ENCODE measurements at regions not wholly inside any gene's neighbourhood (a gene's known extent, or its start where the extent isn't known, plus 50 kb on each side); places are given as distances from the start of the nearest gene placed in this dataset.

DNA sequence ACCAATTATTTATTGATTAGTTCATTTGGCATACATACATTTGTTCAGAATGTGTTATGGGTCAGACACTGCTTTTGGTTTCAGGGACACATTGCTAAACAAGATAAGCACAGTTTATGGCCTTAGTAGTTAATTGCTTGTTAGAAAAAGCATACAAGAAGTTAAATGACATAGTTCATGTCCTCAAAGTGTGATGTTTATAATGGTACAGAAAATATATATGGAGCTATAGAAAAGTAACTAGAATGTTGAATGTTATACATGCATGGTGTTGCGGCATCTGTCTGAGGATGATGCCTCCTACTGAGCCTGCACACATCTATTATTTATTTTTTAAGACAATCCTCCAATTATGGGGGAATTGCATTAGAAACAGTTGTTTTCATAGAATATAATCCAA is 1476.3 kb upstream of the PCDH7 start:
- Histone ChIP-seq H3K9me3 (ENCODE audit: control insufficient read depth in 5 of 5, low read length in 5 of 5) (no peaks in the 10 kb centered on the region), H3K27ac (ENCODE audit: low read depth, low read length) (no peak overlapping the region), H3K9ac (ENCODE audit: low read length in 5 of 5) (no peak overlapping the region), H3K36me3 (ENCODE audit: control insufficient read depth in 5 of 5, insufficient read depth in 5 of 5, low read length in 5 of 5) (no peaks in the 10 kb centered on the region), H3K4me3 (ENCODE audit: low read depth in 1 of 5, low read length in 5 of 5) (no peak overlapping the region), H3K4me1 (ENCODE audit: control insufficient read depth in 5 of 5, insufficient read depth in 5 of 5, low read length in 5 of 5) (no peaks in the 10 kb centered on the region), H3K27me3 (ENCODE audit: control insufficient read depth in 5 of 5, insufficient read depth in 4 of 5, low read length in 5 of 5) (no peaks in the 10 kb centered on the region)

DNA sequence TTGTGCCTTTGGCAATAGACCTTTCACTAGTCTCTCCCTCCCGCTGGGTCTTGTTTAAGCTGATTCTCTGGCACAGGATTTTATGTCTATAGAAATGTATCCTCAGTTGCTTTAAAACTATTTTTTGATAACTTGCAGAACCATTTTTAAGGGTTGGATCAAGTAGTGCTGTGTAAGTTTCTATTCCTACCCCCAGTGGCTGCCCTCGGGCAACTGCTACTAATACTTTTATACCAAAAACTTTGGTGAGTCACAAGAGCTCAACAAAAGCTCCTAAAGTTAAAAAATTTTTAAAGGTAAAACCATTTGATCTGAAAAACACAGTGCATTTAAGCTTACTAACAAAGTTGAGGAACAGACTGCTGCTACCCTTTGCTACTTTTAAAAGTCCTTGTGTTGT is 1460.6 kb upstream of the PCDH7 start:
- H3K36me3 ChIP-seq (ENCODE audit: control insufficient read depth in 5 of 5, insufficient read depth in 5 of 5, low read length in 5 of 5), result no peaks in the 10 kb centered on the region
- H3K9me3 ChIP-seq (ENCODE audit: control insufficient read depth in 5 of 5, low read length in 5 of 5), result peaks cover 0 to 3% (median 0%) of the 10 kb centered on the region in 5 donors
- H3K9ac ChIP-seq (ENCODE audit: low read length in 5 of 5), result no peak overlapping the region
- no peak overlapping the region for H3K27ac ChIP-seq (ENCODE audit: low read depth, low read length)
- no peak overlapping the region for H3K4me3 ChIP-seq (ENCODE audit: low read depth in 1 of 5, low read length in 5 of 5)
- no peaks in the 10 kb centered on the region for H3K4me1 ChIP-seq (ENCODE audit: control insufficient read depth in 5 of 5, insufficient read depth in 5 of 5, low read length in 5 of 5)
- no peaks in the 10 kb centered on the region for H3K27me3 ChIP-seq (ENCODE audit: control insufficient read depth in 5 of 5, insufficient read depth in 4 of 5, low read length in 5 of 5)

DNA sequence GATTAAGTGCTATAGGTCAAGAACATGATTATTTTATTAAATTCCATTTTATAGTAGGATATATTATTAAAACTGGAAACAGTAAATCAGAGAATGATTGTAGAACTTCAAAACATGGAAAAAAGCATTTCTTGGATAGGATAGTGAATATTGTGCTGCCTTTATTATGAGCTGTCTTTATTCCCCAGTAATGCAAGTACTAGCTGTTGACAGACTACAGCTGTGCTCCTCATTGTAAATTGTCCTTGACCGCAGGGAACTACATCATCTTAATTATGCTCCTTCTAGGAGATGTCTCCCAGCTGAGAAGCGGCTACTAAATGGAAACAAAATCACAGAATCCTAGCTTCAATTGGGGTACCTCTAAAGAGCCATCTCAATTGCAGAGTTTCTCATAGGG is 1457.2 kb upstream of the PCDH7 start:
- H3K27ac ChIP-seq (ENCODE audit: low read depth, low read length), result no peak overlapping the region
- H3K9ac ChIP-seq (ENCODE audit: low read length in 5 of 5), result no peak overlapping the region
- H3K27me3 ChIP-seq (ENCODE audit: control insufficient read depth in 5 of 5, insufficient read depth in 4 of 5, low read length in 5 of 5), result no peaks in the 10 kb centered on the region
- H3K36me3 ChIP-seq (ENCODE audit: control insufficient read depth in 5 of 5, insufficient read depth in 5 of 5, low read length in 5 of 5), result no peaks in the 10 kb centered on the region
- H3K4me1 ChIP-seq (ENCODE audit: control insufficient read depth in 5 of 5, insufficient read depth in 5 of 5, low read length in 5 of 5), result no peaks in the 10 kb centered on the region
- peaks cover 0 to 3% (median 0%) of the 10 kb centered on the region in 5 donors for H3K9me3 ChIP-seq (ENCODE audit: control insufficient read depth in 5 of 5, low read length in 5 of 5)
- no peak overlapping the region for H3K4me3 ChIP-seq (ENCODE audit: low read depth in 1 of 5, low read length in 5 of 5)

DNA sequence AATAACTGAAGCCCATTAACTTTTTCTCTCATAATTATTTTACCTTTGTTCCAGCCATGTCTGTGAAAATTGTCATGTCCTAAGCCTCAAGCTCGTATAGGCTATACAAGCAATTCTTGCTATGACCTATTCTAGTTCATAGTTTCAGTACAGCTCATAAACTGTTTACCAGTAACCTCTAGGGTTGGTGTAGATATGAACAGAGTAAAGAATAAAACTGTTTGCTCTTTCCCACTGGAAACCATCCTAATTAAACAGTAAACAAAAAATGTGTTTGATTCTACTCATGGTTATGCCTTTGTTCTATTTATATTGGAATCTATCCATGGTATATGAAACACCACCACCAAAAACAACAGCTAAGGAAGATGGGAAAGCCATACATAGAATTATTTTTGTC is 1444.0 kb upstream of the PCDH7 start:
- Histone ChIP-seq H3K36me3 (ENCODE audit: control insufficient read depth in 5 of 5, insufficient read depth in 5 of 5, low read length in 5 of 5) (no peaks in the 10 kb centered on the region), H3K27ac (ENCODE audit: low read depth, low read length) (no peak overlapping the region), H3K4me1 (ENCODE audit: control insufficient read depth in 5 of 5, insufficient read depth in 5 of 5, low read length in 5 of 5) (peaks cover 0 to 3% (median 0%) of the 10 kb centered on the region in 5 donors), H3K27me3 (ENCODE audit: control insufficient read depth in 5 of 5, insufficient read depth in 4 of 5, low read length in 5 of 5) (no peaks in the 10 kb centered on the region), H3K4me3 (ENCODE audit: low read depth in 1 of 5, low read length in 5 of 5) (no peak overlapping the region), H3K9ac (ENCODE audit: low read length in 5 of 5) (no peak overlapping the region), H3K9me3 (ENCODE audit: control insufficient read depth in 5 of 5, low read length in 5 of 5) (peaks cover 0 to 5% (median 0%) of the 10 kb centered on the region in 5 donors)

DNA sequence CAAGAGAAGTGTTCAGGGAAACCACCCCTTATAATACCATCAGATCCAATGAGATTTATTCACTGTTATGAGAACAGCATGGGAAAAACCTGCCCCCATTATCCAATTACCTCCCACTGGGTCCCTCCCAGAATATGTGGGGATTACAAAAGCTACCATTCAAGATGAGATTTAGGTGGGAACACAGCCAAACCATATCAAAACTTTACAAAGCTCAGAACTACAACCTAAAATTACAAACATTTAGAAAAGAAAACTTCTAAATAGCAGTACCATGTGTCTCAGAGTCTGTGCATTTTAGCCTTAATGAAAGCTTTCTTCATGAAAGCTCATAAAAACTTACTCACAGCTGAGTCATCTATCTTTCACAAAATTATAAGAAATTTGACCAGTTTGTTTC is 1442.8 kb upstream of the PCDH7 start:
- no peaks in the 10 kb centered on the region for H3K36me3 ChIP-seq (ENCODE audit: control insufficient read depth in 5 of 5, insufficient read depth in 5 of 5, low read length in 5 of 5)

DNA sequence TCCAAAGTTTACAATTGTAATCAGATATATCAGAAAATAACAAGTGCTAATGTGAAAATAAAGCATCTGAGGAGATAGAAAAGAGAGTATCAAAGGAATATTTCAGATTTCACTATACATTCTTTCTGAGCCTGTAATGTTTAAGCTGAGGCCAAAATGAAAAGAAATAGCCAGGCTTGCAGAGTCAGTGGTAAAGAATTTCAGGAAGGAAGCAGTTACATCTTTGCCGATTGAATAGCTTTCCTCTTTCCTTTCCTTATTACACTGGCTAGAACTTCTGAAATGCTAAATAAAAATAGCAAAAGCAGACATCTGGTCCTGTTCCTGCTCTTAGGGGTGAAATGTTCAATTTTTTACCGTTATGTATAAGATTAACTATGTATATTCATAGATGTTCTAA is 1441.6 kb upstream of the PCDH7 start:
- H3K4me1 ChIP-seq (ENCODE audit: control insufficient read depth in 5 of 5, insufficient read depth in 5 of 5, low read length in 5 of 5), result peaks cover 0 to 3% (median 0%) of the 10 kb centered on the region in 5 donors
- H3K9me3 ChIP-seq (ENCODE audit: control insufficient read depth in 5 of 5, low read length in 5 of 5), result peaks cover 0 to 4% (median 0%) of the 10 kb centered on the region in 5 donors
- no peak overlapping the region for H3K27ac ChIP-seq (ENCODE audit: low read depth, low read length)
- H3K9ac ChIP-seq (ENCODE audit: low read length in 5 of 5), result no peak overlapping the region
- H3K4me3 ChIP-seq (ENCODE audit: low read depth in 1 of 5, low read length in 5 of 5), result no peak overlapping the region
- H3K36me3 ChIP-seq (ENCODE audit: control insufficient read depth in 5 of 5, insufficient read depth in 5 of 5, low read length in 5 of 5), result no peaks in the 10 kb centered on the region
- no peaks in the 10 kb centered on the region for H3K27me3 ChIP-seq (ENCODE audit: control insufficient read depth in 5 of 5, insufficient read depth in 4 of 5, low read length in 5 of 5)

More for the DNA sequence above, 1442.8 kb upstream of the PCDH7 start:
- Histone ChIP-seq H3K4me3 (ENCODE audit: low read depth in 1 of 5, low read length in 5 of 5) (no peak overlapping the region), H3K4me1 (ENCODE audit: control insufficient read depth in 5 of 5, insufficient read depth in 5 of 5, low read length in 5 of 5) (peaks cover 0 to 3% (median 0%) of the 10 kb centered on the region in 5 donors), H3K27ac (ENCODE audit: low read depth, low read length) (no peak overlapping the region), H3K27me3 (ENCODE audit: control insufficient read depth in 5 of 5, insufficient read depth in 4 of 5, low read length in 5 of 5) (no peaks in the 10 kb centered on the region), H3K9me3 (ENCODE audit: control insufficient read depth in 5 of 5, low read length in 5 of 5) (peaks cover 0 to 5% (median 0%) of the 10 kb centered on the region in 5 donors), H3K9ac (ENCODE audit: low read length in 5 of 5) (no peak overlapping the region)

DNA sequence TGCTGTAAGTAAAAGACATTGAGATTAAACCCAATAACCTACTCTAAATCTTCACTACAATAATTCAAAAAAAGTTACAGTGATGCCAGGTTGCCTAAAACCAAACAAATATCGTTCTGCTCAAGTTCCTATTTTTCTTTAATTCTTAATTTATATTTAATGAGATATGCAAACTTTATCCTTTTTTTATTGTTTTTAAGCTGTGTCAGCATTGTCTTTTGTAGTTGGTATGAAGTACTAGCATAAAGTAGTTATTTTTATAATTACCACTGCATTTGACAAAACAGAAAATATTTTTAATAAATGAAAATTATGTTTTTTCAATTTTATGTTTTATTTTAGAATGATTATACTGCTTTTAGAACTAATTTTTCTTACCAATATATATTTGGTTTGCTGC is 1431.1 kb upstream of the PCDH7 start:
- Histone ChIP-seq H3K36me3 (ENCODE audit: control insufficient read depth in 5 of 5, insufficient read depth in 5 of 5, low read length in 5 of 5) (no peaks in the 10 kb centered on the region), H3K4me1 (ENCODE audit: control insufficient read depth in 5 of 5, insufficient read depth in 5 of 5, low read length in 5 of 5) (no peaks in the 10 kb centered on the region), H3K27ac (ENCODE audit: low read depth, low read length) (no peak overlapping the region), H3K4me3 (ENCODE audit: low read depth in 1 of 5, low read length in 5 of 5) (no peak overlapping the region), H3K27me3 (ENCODE audit: control insufficient read depth in 5 of 5, insufficient read depth in 4 of 5, low read length in 5 of 5) (no peaks in the 10 kb centered on the region), H3K9me3 (ENCODE audit: control insufficient read depth in 5 of 5, low read length in 5 of 5) (no peaks in the 10 kb centered on the region), H3K9ac (ENCODE audit: low read length in 5 of 5) (no peak overlapping the region)

DNA sequence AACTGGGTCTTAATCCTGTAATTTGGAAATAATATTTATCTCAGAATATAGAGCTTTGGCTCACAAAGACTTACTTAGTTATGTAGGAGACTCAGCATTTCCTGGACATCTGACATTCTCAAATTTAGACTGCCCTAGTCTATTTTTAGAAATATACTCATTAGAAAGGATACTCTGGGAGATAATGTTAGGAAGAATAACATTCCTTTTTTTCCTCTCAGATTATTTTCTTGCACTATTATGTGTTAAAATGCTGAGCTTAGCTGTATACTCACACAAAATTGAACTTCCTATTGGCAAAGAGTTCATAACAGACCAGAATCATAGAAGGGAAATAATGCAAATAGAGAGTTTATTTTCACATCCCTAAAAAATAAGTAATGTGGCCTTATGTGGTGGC is 1424.9 kb upstream of the PCDH7 start:
- no peaks in the 10 kb centered on the region for H3K36me3 ChIP-seq (ENCODE audit: control insufficient read depth in 5 of 5, insufficient read depth in 5 of 5, low read length in 5 of 5)
- H3K9me3 ChIP-seq (ENCODE audit: control insufficient read depth in 5 of 5, low read length in 5 of 5), result no peaks in the 10 kb centered on the region
- no peak overlapping the region for H3K9ac ChIP-seq (ENCODE audit: low read length in 5 of 5)
- no peak overlapping the region for H3K27ac ChIP-seq (ENCODE audit: low read depth, low read length)
- no peaks in the 10 kb centered on the region for H3K4me1 ChIP-seq (ENCODE audit: control insufficient read depth in 5 of 5, insufficient read depth in 5 of 5, low read length in 5 of 5)
- H3K4me3 ChIP-seq (ENCODE audit: low read depth in 1 of 5, low read length in 5 of 5), result no peak overlapping the region
- no peaks in the 10 kb centered on the region for H3K27me3 ChIP-seq (ENCODE audit: control insufficient read depth in 5 of 5, insufficient read depth in 4 of 5, low read length in 5 of 5)

DNA sequence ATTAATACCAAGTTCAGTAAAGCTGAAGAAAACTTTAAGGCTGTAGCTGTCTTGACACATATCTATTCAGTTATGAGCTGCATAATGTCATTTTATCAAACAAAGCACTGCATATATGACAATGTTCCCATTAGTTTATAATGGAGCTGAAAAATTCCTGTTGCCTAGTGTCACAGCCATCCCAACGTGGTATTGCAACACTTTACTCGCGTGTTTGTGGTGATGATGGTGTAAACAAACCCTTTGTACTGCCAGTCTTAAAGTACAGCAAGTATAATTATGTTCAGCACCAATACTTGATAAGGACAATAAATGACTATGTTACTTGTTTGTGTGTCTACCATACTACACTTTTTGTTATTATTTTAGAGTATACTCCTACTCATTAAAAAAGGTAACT is 1415.6 kb upstream of the PCDH7 start:
- Histone ChIP-seq H3K4me3 (ENCODE audit: low read depth in 1 of 5, low read length in 5 of 5) (no peak overlapping the region), H3K27ac (ENCODE audit: low read depth, low read length) (no peak overlapping the region), H3K27me3 (ENCODE audit: control insufficient read depth in 5 of 5, insufficient read depth in 4 of 5, low read length in 5 of 5) (no peaks in the 10 kb centered on the region), H3K4me1 (ENCODE audit: control insufficient read depth in 5 of 5, insufficient read depth in 5 of 5, low read length in 5 of 5) (no peaks in the 10 kb centered on the region), H3K9ac (ENCODE audit: low read length in 5 of 5) (no peak overlapping the region), H3K36me3 (ENCODE audit: control insufficient read depth in 5 of 5, insufficient read depth in 5 of 5, low read length in 5 of 5) (no peaks in the 10 kb centered on the region), H3K9me3 (ENCODE audit: control insufficient read depth in 5 of 5, low read length in 5 of 5) (no peaks in the 10 kb centered on the region)

DNA sequence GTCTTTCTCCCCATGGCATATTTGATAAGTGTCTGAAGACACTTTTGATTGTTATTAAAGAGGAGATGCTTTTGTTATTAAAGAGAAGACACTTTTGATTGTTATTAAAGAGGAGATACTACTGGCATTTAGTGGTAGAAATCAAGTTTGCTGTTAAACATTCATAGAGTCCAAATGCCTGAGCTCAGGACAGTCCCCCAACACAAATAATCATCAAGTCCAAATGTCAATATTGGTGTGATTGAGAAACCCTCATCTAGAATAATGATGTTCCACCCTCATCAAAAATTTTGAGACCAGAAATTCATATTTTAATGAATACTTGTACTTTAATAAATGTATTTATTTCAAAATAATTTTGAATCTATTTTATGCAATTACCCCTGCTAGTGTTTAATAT is 1412.9 kb upstream of the PCDH7 start:
- H3K36me3 ChIP-seq (ENCODE audit: control insufficient read depth in 5 of 5, insufficient read depth in 5 of 5, low read length in 5 of 5), result no peaks in the 10 kb centered on the region
- H3K27ac ChIP-seq (ENCODE audit: low read depth, low read length), result no peak overlapping the region
- no peaks in the 10 kb centered on the region for H3K27me3 ChIP-seq (ENCODE audit: control insufficient read depth in 5 of 5, insufficient read depth in 4 of 5, low read length in 5 of 5)
- no peaks in the 10 kb centered on the region for H3K4me1 ChIP-seq (ENCODE audit: control insufficient read depth in 5 of 5, insufficient read depth in 5 of 5, low read length in 5 of 5)
- H3K9ac ChIP-seq (ENCODE audit: low read length in 5 of 5), result no peak overlapping the region
- H3K4me3 ChIP-seq (ENCODE audit: low read depth in 1 of 5, low read length in 5 of 5), result no peak overlapping the region
- H3K9me3 ChIP-seq (ENCODE audit: control insufficient read depth in 5 of 5, low read length in 5 of 5), result no peaks in the 10 kb centered on the region

DNA sequence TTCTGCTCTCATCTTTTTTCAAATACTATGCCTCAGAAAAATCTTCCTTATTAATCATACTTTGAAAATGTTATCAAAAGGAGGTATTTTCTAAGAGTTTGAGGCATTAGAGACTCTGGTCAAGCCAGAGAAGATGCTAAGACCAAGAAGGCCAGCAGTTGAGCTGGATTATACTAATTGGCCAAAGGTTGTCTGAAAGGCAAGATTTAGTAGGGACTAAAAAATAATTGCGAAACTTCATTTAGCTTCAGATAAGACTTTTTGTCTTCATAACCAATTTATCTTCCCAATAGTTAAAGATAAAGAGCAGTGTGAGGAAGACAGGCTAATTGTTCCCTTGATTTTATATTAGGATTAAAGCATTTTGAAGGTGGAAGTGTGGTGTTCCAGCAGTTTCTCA is 1412.4 kb upstream of the PCDH7 start:
- Histone ChIP-seq H3K27me3 (ENCODE audit: control insufficient read depth in 5 of 5, insufficient read depth in 4 of 5, low read length in 5 of 5) (no peaks in the 10 kb centered on the region), H3K36me3 (ENCODE audit: control insufficient read depth in 5 of 5, insufficient read depth in 5 of 5, low read length in 5 of 5) (no peaks in the 10 kb centered on the region), H3K4me3 (ENCODE audit: low read depth in 1 of 5, low read length in 5 of 5) (no peak overlapping the region), H3K9me3 (ENCODE audit: control insufficient read depth in 5 of 5, low read length in 5 of 5) (no peaks in the 10 kb centered on the region), H3K4me1 (ENCODE audit: control insufficient read depth in 5 of 5, insufficient read depth in 5 of 5, low read length in 5 of 5) (no peaks in the 10 kb centered on the region), H3K27ac (ENCODE audit: low read depth, low read length) (no peak overlapping the region), H3K9ac (ENCODE audit: low read length in 5 of 5) (no peak overlapping the region)
